T-cell (primary cell): ENCODE measurements at regions not wholly inside any gene's neighbourhood (a gene's known extent, or its start where the extent isn't known, plus 50 kb on each side); places are given as distances from the start of the nearest gene placed in this dataset.

ENCODE experiments used
- ATAC-seq, 4 experiments: fragments of 200-7000 bp in 3 of 4; fragments of 150-1000 bp in 1 of 4; cut with Tn5 transposase; replicated peaks in 1 of 4; 1 replicate in 3 of 4; 2 replicates in 1 of 4; pipeline ENCODE4 v1.10.0; 2021; ENCODE audit warnings: moderate library complexity in 3 of 4, mild to moderate bottlenecking in 2 of 4, moderate number of reproducible peaks in 1 of 4
- CTCF ChIA-PET, 2 donors: fragments of 300-600 bp; sonication (Branson Sonifier 250); formaldehyde crosslinking; loops; one replicate each; lab custom pipeline; 2022; ENCODE audit warnings: antibody characterized with exemption in 2 of 2; lab: Charles Lee
- POLR2A ChIA-PET, 2 donors: fragments of 300-600 bp; sonication (Branson Sonifier 250); formaldehyde crosslinking; loops; one replicate each; lab custom pipeline; 2022; ENCODE audit warnings: antibody characterized with exemption in 2 of 2; lab: Charles Lee
- DNase-seq, 35 experiments: peaks; one replicate each; pipeline versions ENCODE4 v3.0.0 to v3.0.0-alpha.2; 2013 to 2023
- H3K27ac ChIP-seq: one replicate; pipeline ENCODE4 v1.5.1; 2013; ENCODE audit warnings: low read length
- H3K27me3 ChIP-seq, 2 experiments: replicated peaks in 1 of 2; 1 replicate in 1 of 2; 2 replicates in 1 of 2; pipeline versions ENCODE4 v1.6.1 to v1.7.0; 2013; ENCODE audit warnings: low read length in 1 of 2, mixed read lengths in 1 of 2; ENCODE audit not compliant: control insufficient read depth in 2 of 2, insufficient read depth in 2 of 2; ENCODE audit errors: extremely low read depth in 1 of 2
- H3K36me3 ChIP-seq, 2 donors: 1 replicate in 1 of 2; 2 replicates in 1 of 2; pipeline versions ENCODE4 v1.6.1 to v1.7.0; 2013; ENCODE audit warnings: low read length in 1 of 2; ENCODE audit not compliant: control insufficient read depth in 2 of 2, insufficient read depth in 1 of 2; ENCODE audit errors: extremely low read depth in 1 of 2
- H3K4me1 ChIP-seq, 2 experiments: 1 replicate in 1 of 2; 2 replicates in 1 of 2; pipeline versions ENCODE4 v1.6.1 to v1.7.0; 2013; ENCODE audit warnings: low read length in 2 of 2, mixed read lengths in 1 of 2; ENCODE audit not compliant: insufficient read depth in 2 of 2, control insufficient read depth in 1 of 2; ENCODE audit errors: extremely low read depth in 1 of 2
- H3K4me3 ChIP-seq, 2 donors: 1 replicate in 1 of 2; 2 replicates in 1 of 2; pipeline versions ENCODE4 v1.5.1 to v1.7.0; 2013; ENCODE audit warnings: mild to moderate bottlenecking in 2 of 2, low read length in 1 of 2, moderate library complexity in 1 of 2; ENCODE audit not compliant: control insufficient read depth in 1 of 2; ENCODE audit errors: extremely low read depth in 1 of 2
- H3K9me3 ChIP-seq: 2 replicates; pipeline ENCODE4 v1.7.0; 2013
- H3K27ac Mint-ChIP-seq, 2 donors: one replicate each; pipeline ENCODE4 v1.8.0; 2020 to 2021; ENCODE audit warnings: mild to moderate bottlenecking in 2 of 2, mixed read lengths in 2 of 2
- H3K27me3 Mint-ChIP-seq, 2 donors: one replicate each; pipeline ENCODE4 v1.8.0; 2021 to 2022; ENCODE audit warnings: mixed read lengths in 2 of 2
- H3K36me3 Mint-ChIP-seq: one replicate; pipeline ENCODE4 v1.8.0; 2021; ENCODE audit warnings: mixed read lengths
- H3K4me1 Mint-ChIP-seq, 3 donors: one replicate each; pipeline ENCODE4 v1.8.0; 2020 to 2022; ENCODE audit warnings: mixed read lengths in 3 of 3, mild to moderate bottlenecking in 1 of 3
- H3K4me3 Mint-ChIP-seq, 3 donors: one replicate each; pipeline ENCODE4 v1.8.0; 2020 to 2022; ENCODE audit warnings: mild to moderate bottlenecking in 3 of 3, mixed read lengths in 3 of 3, moderate library complexity in 3 of 3
- H3K9me3 Mint-ChIP-seq, 3 donors: one replicate each; pipeline ENCODE4 v1.8.0; 2020 to 2022; ENCODE audit warnings: mixed read lengths in 3 of 3
- WGBS: methylation state at CpG from one replicate; pipeline ENCODE4 v1.1.5; 2013; ENCODE audit warnings: missing lambda C conversion rate; ENCODE audit not compliant: insufficient coverage; 5-methylcytosine and 5-hydroxymethylcytosine counted together

DNA sequence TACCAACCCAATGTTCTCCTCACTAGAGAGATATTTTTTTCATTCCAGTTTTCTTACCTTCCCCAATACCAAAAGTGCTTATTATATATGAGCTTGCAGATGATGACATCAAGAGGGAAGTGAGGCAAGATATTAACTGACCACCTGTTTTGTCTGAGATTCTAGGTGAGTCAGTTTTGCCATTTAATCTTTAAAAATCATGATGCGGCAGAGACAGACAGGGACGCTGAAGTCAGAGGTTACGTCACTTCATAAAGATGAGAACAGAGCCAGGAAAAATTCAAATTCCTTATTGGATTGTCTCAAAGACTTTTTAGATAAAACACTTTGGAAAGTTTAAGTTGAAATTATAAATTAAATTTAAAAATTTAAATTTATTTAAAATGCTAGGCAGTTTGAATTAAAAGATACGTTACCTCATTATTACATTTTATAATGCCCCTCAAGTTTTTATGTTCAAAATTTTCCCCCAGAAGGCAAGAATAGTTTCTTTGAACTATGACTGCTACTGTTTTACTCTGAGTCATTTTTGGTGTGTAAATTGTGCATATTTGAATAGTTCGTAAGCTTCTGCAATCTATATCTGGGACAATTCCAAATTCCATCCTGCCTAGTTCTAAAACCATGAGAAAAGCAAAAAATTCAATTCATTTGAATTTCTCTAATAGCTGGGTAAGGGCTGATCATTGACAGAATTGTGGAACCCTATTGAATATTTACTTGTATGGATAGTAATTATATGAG lies 839.6 kb upstream of the GOT2 start:
- Histone ChIP-seq H3K27me3 (no peaks in the 10 kb centered on the region), H3K4me3 (no peak overlapping the region), H3K4me1 (no peaks in the 10 kb centered on the region), H3K36me3 (no peaks in the 10 kb centered on the region), H3K27ac (no peak overlapping the region), H3K9me3 (no peaks in the 10 kb centered on the region)
- CTCF ChIA-PET, result no interaction called here
- peaks cover 3 to 21% (median 10%) of the 10 kb centered on the region in 3 donors for H3K9me3 Mint-ChIP-seq
- no peak overlapping the region for H3K4me3 Mint-ChIP-seq
- DNase-seq (no peak), ATAC-seq (no peak)
- WGBS, result no CpG with 5 or more reads among the region's 5 CpGs
- H3K4me1 Mint-ChIP-seq, result no peaks in the 10 kb centered on the region
- no peaks in the 10 kb centered on the region for H3K27me3 Mint-ChIP-seq
- POLR2A ChIA-PET, result interaction anchor here in 1 of 2 donors (0.5 kb wide), 1 partner anchor 15 kb away, joined by 9 read pairs; no protein-coding TSS in a partner anchor
- H3K27ac Mint-ChIP-seq, result no peak overlapping the region
- no peaks in the 10 kb centered on the region for H3K36me3 Mint-ChIP-seq

DNA sequence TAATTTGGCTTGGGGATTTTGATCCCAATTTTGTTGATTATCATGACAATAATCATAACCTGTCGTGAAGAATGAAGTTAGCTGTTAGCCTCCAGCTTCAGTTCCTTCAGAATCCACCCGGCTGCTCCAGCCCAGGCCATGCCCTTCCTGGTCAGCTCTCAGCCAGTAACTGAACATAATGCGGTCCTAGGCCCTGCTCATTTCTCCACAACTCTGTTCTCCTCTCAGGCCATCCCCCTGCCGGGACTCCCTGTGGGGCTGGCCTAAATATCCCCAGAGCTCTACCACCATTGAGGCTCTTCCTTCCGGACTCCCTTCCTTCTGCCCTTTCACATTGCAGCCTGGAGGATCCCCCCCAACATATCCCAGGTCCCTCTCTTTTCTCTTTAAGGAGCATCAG lies 833.4 kb upstream of the GOT2 start:
- Mint-ChIP-seq H3K4me1 (no peaks in the 10 kb centered on the region), H3K36me3 (no peaks in the 10 kb centered on the region), H3K4me3 (no peak overlapping the region), H3K27me3 (no peaks in the 10 kb centered on the region), H3K27ac (no peak overlapping the region), H3K9me3 (peaks cover 0 to 27% (median 8%) of the 10 kb centered on the region in 3 donors)
- H3K27me3 ChIP-seq, result no peaks in the 10 kb centered on the region
- CTCF ChIA-PET, result no interaction called here
- no peaks in the 10 kb centered on the region for H3K36me3 ChIP-seq
- no peak overlapping the region for H3K27ac ChIP-seq
- POLR2A ChIA-PET, result no interaction called here
- WGBS, result 79% methylated on average over 4 of the region's 5 CpGs
- no peaks in the 10 kb centered on the region for H3K9me3 ChIP-seq
- no peak for DNase-seq
- H3K4me1 ChIP-seq, result no peaks in the 10 kb centered on the region
- H3K4me3 ChIP-seq, result no peak overlapping the region
- ATAC-seq, result no peak

GRCh38 chr16:59566446-59566845 lies 832.3 kb upstream of the GOT2 start:
- H3K36me3 ChIP-seq, result no peaks in the 10 kb centered on the region
- POLR2A ChIA-PET, result no interaction called here
- H3K27ac ChIP-seq, result no peak overlapping the region
- H3K27me3 Mint-ChIP-seq, result no peaks in the 10 kb centered on the region
- no peak overlapping the region for H3K4me3 Mint-ChIP-seq
- no peak overlapping the region for H3K27ac Mint-ChIP-seq
- H3K4me1 Mint-ChIP-seq, result no peaks in the 10 kb centered on the region
- ATAC-seq, result no peak
- no peaks in the 10 kb centered on the region for H3K9me3 ChIP-seq
- H3K9me3 Mint-ChIP-seq, result peaks cover 0 to 27% (median 8%) of the 10 kb centered on the region in 3 donors
- no peaks in the 10 kb centered on the region for H3K36me3 Mint-ChIP-seq
- CTCF ChIA-PET, result no interaction called here
- H3K4me1 ChIP-seq, result no peaks in the 10 kb centered on the region
- DNase-seq, result no peak
- no peak overlapping the region for H3K4me3 ChIP-seq
- H3K27me3 ChIP-seq, result no peaks in the 10 kb centered on the region

DNA sequence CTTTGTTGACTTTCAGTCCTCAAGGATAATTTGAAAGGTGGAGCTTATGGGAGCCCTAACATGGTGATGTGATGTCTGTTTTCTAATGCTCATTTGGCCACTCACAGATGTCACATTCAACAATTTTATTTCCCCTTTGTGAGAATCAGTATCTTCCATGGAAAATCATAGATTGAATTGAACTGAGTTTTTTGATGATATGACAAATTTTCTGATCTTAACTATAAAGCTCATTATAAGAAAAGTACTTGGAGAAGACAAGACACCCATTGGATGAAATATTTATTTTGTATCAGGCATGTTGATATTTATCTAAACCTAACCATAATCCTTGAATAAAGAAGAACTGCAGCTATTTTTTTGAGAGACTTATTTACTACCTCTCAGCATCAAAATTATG lies 824.6 kb upstream of the GOT2 start:
- H3K4me3 Mint-ChIP-seq, result no peak overlapping the region

DNA sequence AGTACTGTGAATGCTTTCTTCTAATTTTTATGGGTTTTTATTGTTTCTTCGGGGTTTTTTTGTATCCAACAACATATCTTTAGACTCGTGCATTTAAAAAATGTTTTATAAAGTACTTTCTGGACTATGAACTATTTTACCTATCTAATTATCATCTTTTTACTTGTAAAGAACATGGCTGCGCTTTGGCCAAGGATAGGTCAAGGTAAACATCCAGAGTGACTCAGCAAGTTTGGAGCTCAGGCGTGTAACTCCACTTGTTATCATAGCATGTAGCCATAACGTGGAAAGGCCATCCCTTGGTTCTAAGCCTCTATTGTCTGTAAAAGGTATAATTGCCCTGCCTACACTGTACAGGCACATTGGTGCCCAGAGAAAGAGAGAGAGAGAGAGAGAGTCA lies 818.0 kb upstream of the GOT2 start:
- Histone ChIP-seq H3K4me3 (no peak overlapping the region), H3K27ac (no peak overlapping the region), H3K9me3 (no peaks in the 10 kb centered on the region), H3K36me3 (no peaks in the 10 kb centered on the region), H3K27me3 (no peaks in the 10 kb centered on the region), H3K4me1 (no peaks in the 10 kb centered on the region)
- Mint-ChIP-seq H3K27me3 (no peaks in the 10 kb centered on the region), H3K4me3 (no peak overlapping the region), H3K9me3 (peaks cover 5 to 26% (median 20%) of the 10 kb centered on the region in 3 donors), H3K4me1 (no peaks in the 10 kb centered on the region), H3K36me3 (no peaks in the 10 kb centered on the region), H3K27ac (no peak overlapping the region)
- ChIA-PET POLR2A (no interaction called here), CTCF (no interaction called here)
- WGBS, result 64% methylated on average over 2 of the region's 5 CpGs
- DNase-seq (no peak), ATAC-seq (no peak)

More for the DNA sequence above, 824.6 kb upstream of the GOT2 start:
- Mint-ChIP-seq H3K4me1 (no peaks in the 10 kb centered on the region), H3K36me3 (no peaks in the 10 kb centered on the region), H3K9me3 (peaks cover 7 to 28% (median 10%) of the 10 kb centered on the region in 3 donors), H3K27me3 (no peaks in the 10 kb centered on the region), H3K27ac (no peak overlapping the region)
- no peaks in the 10 kb centered on the region for H3K9me3 ChIP-seq
- ChIA-PET CTCF (interaction anchor here in 1 of 2 donors (0.7 kb wide), 1 partner anchor 41 kb away, joined by 5 read pairs; no protein-coding TSS in a partner anchor), POLR2A (interaction anchor here (0.6 to 0.7 kb wide), 3 partner anchors 9 to 83 kb away, joined by 4 to 9 read pairs (median 4); no protein-coding TSS in a partner anchor)
- no peaks in the 10 kb centered on the region for H3K4me1 ChIP-seq
- ATAC-seq, result no peak
- no peak overlapping the region for H3K4me3 ChIP-seq
- no peak for DNase-seq
- no peaks in the 10 kb centered on the region for H3K36me3 ChIP-seq
- no peak overlapping the region for H3K27ac ChIP-seq
- no peaks in the 10 kb centered on the region for H3K27me3 ChIP-seq

GRCh38 chr16:59545721-59546120 lies 811.6 kb upstream of the GOT2 start:
- Histone ChIP-seq H3K36me3 (no peaks in the 10 kb centered on the region), H3K4me1 (no peaks in the 10 kb centered on the region), H3K9me3 (no peaks in the 10 kb centered on the region), H3K4me3 (no peak overlapping the region), H3K27me3 (no peaks in the 10 kb centered on the region), H3K27ac (no peak overlapping the region)
- H3K4me3 Mint-ChIP-seq, result no peak overlapping the region
- peaks cover 0 to 18% (median 10%) of the 10 kb centered on the region in 3 donors for H3K9me3 Mint-ChIP-seq
- WGBS, result no CpG with 5 or more reads among the region's 1 CpG
- H3K27ac Mint-ChIP-seq, result no peak overlapping the region
- H3K27me3 Mint-ChIP-seq, result no peaks in the 10 kb centered on the region
- H3K4me1 Mint-ChIP-seq, result no peaks in the 10 kb centered on the region
- no peaks in the 10 kb centered on the region for H3K36me3 Mint-ChIP-seq
- no peak for DNase-seq
- CTCF ChIA-PET, result no interaction called here
- POLR2A ChIA-PET, result no interaction called here
- ATAC-seq, result no peak
